HEK293T (cell line): ENCODE measurements at regions not wholly inside any gene's neighbourhood (a gene's known extent, or its start where the extent isn't known, plus 50 kb on each side); places are given as distances from the start of the nearest gene placed in this dataset.

Source experiments
- ARNT ChIP-seq: fragments of 450-650 bp; IDR thresholded peaks from 2 replicates; pipeline ENCODE4 v1.6.1; 2017; ENCODE audit warnings: mild to moderate bottlenecking
- BHLHE40 ChIP-seq: fragments of 450-650 bp; IDR thresholded peaks from 2 replicates; pipeline ENCODE4 v1.6.1; 2016; ENCODE audit warnings: mild to moderate bottlenecking, moderate library complexity, borderline replicate concordance
- CTBP1 ChIP-seq: fragments of 450-650 bp; IDR thresholded peaks from 2 replicates; pipeline ENCODE4 v1.6.1; 2016; ENCODE audit warnings: borderline replicate concordance
- ELF4 ChIP-seq: fragments of 450-650 bp; IDR thresholded peaks from 2 replicates; pipeline ENCODE4 v1.6.1; 2017; ENCODE audit warnings: antibody characterized with exemption
- FOXA1 ChIP-seq: fragments of 450-650 bp; IDR thresholded peaks from 2 replicates; pipeline ENCODE4 v1.6.1; 2016; ENCODE audit warnings: mild to moderate bottlenecking
- FOXK2 ChIP-seq: fragments of 450-650 bp; IDR thresholded peaks from 2 replicates; pipeline ENCODE4 v1.6.1; 2016; ENCODE audit warnings: mild to moderate bottlenecking
- FOXM1 ChIP-seq: fragments of 450-650 bp; IDR thresholded peaks from 2 replicates; pipeline ENCODE4 v1.6.1; 2017; ENCODE audit warnings: mild to moderate bottlenecking, borderline replicate concordance
- HDGF ChIP-seq: fragments of 450-650 bp; IDR thresholded peaks from 2 replicates; pipeline ENCODE4 v1.6.1; 2017; ENCODE audit warnings: antibody characterized with exemption, borderline replicate concordance
- L3MBTL2 ChIP-seq: fragments of 450-650 bp; conservative IDR thresholded peaks from 2 replicates; pipeline ENCODE4 v1.6.1; 2016; ENCODE audit warnings: mild to moderate bottlenecking
- PKNOX1 ChIP-seq: fragments of 450-650 bp; IDR thresholded peaks from 2 replicates; pipeline ENCODE4 v1.6.1; 2016
- SP1 ChIP-seq: fragments of 450-650 bp; IDR thresholded peaks from 2 replicates; pipeline ENCODE4 v1.6.1; 2017
- SUZ12 ChIP-seq: fragments of 450-650 bp; IDR thresholded peaks from 2 replicates; pipeline ENCODE4 v1.6.1; 2016; ENCODE audit warnings: mild to moderate bottlenecking
- TARDBP ChIP-seq: fragments of 450-650 bp; IDR thresholded peaks from 2 replicates; pipeline ENCODE4 v1.6.1; 2016
- ZNF384 ChIP-seq: fragments of 450-650 bp; IDR thresholded peaks from 2 replicates; pipeline ENCODE4 v1.6.1; 2016

- TF ChIP-seq FOXM1 (no peak), SUZ12 (no peak), SP1 (no peak), CTBP1 (no peak), HDGF (no peak), ZNF384 (no peak), FOXK2 (no peak), TARDBP (no peak), BHLHE40 (no peak), FOXA1 (no peak), L3MBTL2 (no peak), ELF4 (no peak), ARNT (no peak), PKNOX1 (no peak)
Observed at GRCh38 chr3:18723206-18723810, 298.2 kb upstream of the SATB1 start.
